B cell (primary cell): ENCODE measurements at regions not wholly inside any gene's neighbourhood (a gene's known extent, or its start where the extent isn't known, plus 50 kb on each side); places are given as distances from the start of the nearest gene placed in this dataset.

Experiments used
- ATAC-seq: fragments of 200-7000 bp; cut with Tn5 transposase; one replicate; pipeline ENCODE4 v1.10.0; 2021; ENCODE audit warnings: low read depth, mild to moderate bottlenecking, moderate number of reproducible peaks, moderate library complexity
- CTCF ChIA-PET: fragments of 350-600 bp; sonication (Branson Sonifier 250); formaldehyde crosslinking; loops from one replicate; lab custom pipeline; 2021; ENCODE audit warnings: antibody characterized with exemption, inconsistent platforms; lab: Charles Lee
- POLR2A ChIA-PET: fragments of 350-600 bp; sonication (Branson Sonifier 250); formaldehyde crosslinking; loops from one replicate; lab custom pipeline; 2021; ENCODE audit warnings: antibody characterized with exemption; lab: Charles Lee
- DNase-seq: peaks from one replicate; pipeline ENCODE4 v3.0.0; 2013
- H2AFZ ChIP-seq: 2 replicates; pipeline ENCODE4 v1.6.1; 2012; ENCODE audit warnings: mild to moderate bottlenecking, low read depth, low read length; ENCODE audit not compliant: insufficient read depth, poor library complexity, severe bottlenecking
- H3K27ac ChIP-seq, 2 donors: 1 replicate in 1 of 2; 2 replicates in 1 of 2; pipeline ENCODE4 v1.5.1; 2012 to 2013; ENCODE audit warnings: low read length in 2 of 2, mild to moderate bottlenecking in 2 of 2, moderate library complexity in 1 of 2
- H3K27me3 ChIP-seq, 4 experiments: fragments of 200-600 bp in 1 of 4; sonication (generic) in 1 of 4; replicated peaks in 1 of 4; 1 replicate in 2 of 4; 2 replicates in 2 of 4; pipeline versions ENCODE4 v1.6.1 to v1.7.0; 2013 to 2016; ENCODE audit warnings: low read length in 3 of 4, mild to moderate bottlenecking in 2 of 4, mixed read lengths in 1 of 4, moderate library complexity in 1 of 4; ENCODE audit not compliant: insufficient read depth in 4 of 4, control insufficient read depth in 3 of 4; ENCODE audit errors: control extremely low read depth in 1 of 4
- H3K36me3 ChIP-seq, 2 experiments: replicated peaks in 1 of 2; 1 replicate in 1 of 2; 2 replicates in 1 of 2; pipeline versions ENCODE4 v1.6.1 to v1.7.1; 2013; ENCODE audit warnings: low read length in 1 of 2; ENCODE audit not compliant: insufficient read depth in 2 of 2, control insufficient read depth in 1 of 2; ENCODE audit errors: control extremely low read depth in 1 of 2, extremely low read depth in 1 of 2
- H3K4me1 ChIP-seq, 2 donors: fragments of 200-600 bp in 1 of 2; sonication (generic) in 1 of 2; 1 replicate in 1 of 2; 2 replicates in 1 of 2; pipeline versions ENCODE4 v1.5.1 to v1.6.1; 2013 to 2017; ENCODE audit warnings: low read length in 2 of 2; ENCODE audit not compliant: control insufficient read depth in 2 of 2, insufficient read depth in 2 of 2
- H3K4me2 ChIP-seq: replicated peaks from 2 replicates; pipeline ENCODE3; 2012; ENCODE audit warnings: mild to moderate bottlenecking, low read depth, low read length; ENCODE audit not compliant: poor library complexity, severe bottlenecking
- H3K4me3 ChIP-seq, 5 experiments: fragments of 200-600 bp in 1 of 5; sonication (generic) in 1 of 5; 1 replicate in 3 of 5; 2 replicates in 2 of 5; pipeline versions ENCODE4 v1.5.1 to v1.7.0; 2011 to 2016; ENCODE audit warnings: low read length in 4 of 5, mild to moderate bottlenecking in 4 of 5, low read depth in 2 of 5, control low read depth in 1 of 5, moderate library complexity in 1 of 5; ENCODE audit not compliant: insufficient read depth in 1 of 5; ENCODE audit errors: control extremely low read depth in 1 of 5, extremely low read depth in 1 of 5
- H3K79me2 ChIP-seq: fragments of 200-600 bp; sonication (generic); one replicate; pipeline ENCODE4 v1.6.0; 2016; ENCODE audit warnings: low read length; ENCODE audit not compliant: control insufficient read depth, insufficient read depth
- H3K9ac ChIP-seq: fragments of 200-600 bp; sonication (generic); 2 replicates; pipeline ENCODE4 v1.6.1; 2017; ENCODE audit warnings: mild to moderate bottlenecking, low read length, moderate library complexity
- H3K9me3 ChIP-seq, 3 donors: one replicate each; pipeline versions ENCODE4 v1.6.1 to v1.7.1; 2013; ENCODE audit warnings: low read length in 2 of 3; ENCODE audit not compliant: control insufficient read depth in 2 of 3, insufficient read depth in 1 of 3; ENCODE audit errors: control extremely low read depth in 1 of 3
- H4K20me1 ChIP-seq: 2 replicates; pipeline ENCODE4 v1.6.0; 2012; ENCODE audit warnings: mild to moderate bottlenecking, low read length; ENCODE audit not compliant: insufficient read depth, control insufficient read depth, poor library complexity, severe bottlenecking
- H3K27ac Mint-ChIP-seq: one replicate; pipeline ENCODE4 v1.8.0; 2021; ENCODE audit warnings: mixed read lengths
- H3K27me3 Mint-ChIP-seq: one replicate; pipeline ENCODE4 v1.8.0; 2021; ENCODE audit warnings: mixed read lengths
- H3K4me1 Mint-ChIP-seq: one replicate; pipeline ENCODE4 v1.8.0; 2021; ENCODE audit warnings: mixed read lengths
- H3K4me3 Mint-ChIP-seq: one replicate; pipeline ENCODE4 v1.8.0; 2021; ENCODE audit warnings: mixed read lengths
- H3K9me3 Mint-ChIP-seq: one replicate; pipeline ENCODE4 v1.8.0; 2022; ENCODE audit warnings: mixed read lengths; ENCODE audit not compliant: insufficient read depth
- EZH2 ChIP-seq: IDR thresholded peaks from 2 replicates; pipeline ENCODE4 v1.6.1; 2012; ENCODE audit warnings: borderline replicate concordance, low read depth, mild to moderate bottlenecking, moderate library complexity, low read length; ENCODE audit not compliant: insufficient read depth, poor library complexity, severe bottlenecking
- WGBS: methylation state at CpG from one replicate; pipeline ENCODE4 v1.1.5; 2013; ENCODE audit warnings: missing lambda C conversion rate; ENCODE audit not compliant: insufficient coverage; 5-methylcytosine and 5-hydroxymethylcytosine counted together
- intact Hi-C: fragments of 100-400 bp; cut with micrococcal nuclease; formaldehyde crosslinking; loops from one replicate; pipeline ENCODE4 v1.10.0; 2022
- TF ChIP-seq, protein P1 (sequence below): fragments of 200-600 bp; IDR thresholded peaks from one replicate; pipeline ENCODE4 v1.8.0; 2022; ENCODE audit warnings: antibody characterized with exemption, mild to moderate bottlenecking

DNA sequence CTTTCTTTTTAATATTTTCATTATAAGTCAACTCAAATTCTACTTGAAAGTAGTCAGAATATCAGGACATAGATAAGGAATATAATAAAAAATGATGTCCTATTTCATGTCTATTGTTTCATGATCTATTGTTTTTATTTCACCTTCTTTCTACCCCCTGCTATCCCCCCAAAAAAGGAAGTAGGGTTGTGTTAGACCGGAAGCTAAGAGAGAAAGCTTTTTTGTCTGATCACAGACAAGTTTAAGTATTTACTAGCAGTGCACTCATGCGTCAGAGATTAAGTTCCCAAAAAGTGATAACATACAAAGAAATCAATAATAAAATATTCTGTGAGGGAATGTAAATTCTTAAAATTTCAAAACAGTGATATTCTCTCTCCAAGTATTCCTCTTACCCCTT lies 447.1 kb upstream of the CNTNAP5 start:
- H3K4me1 Mint-ChIP-seq, result no peaks in the 10 kb centered on the region
- Histone ChIP-seq H3K27me3 (no peaks in the 10 kb centered on the region), H3K4me3 (no peak overlapping the region), H4K20me1 (no peaks in the 10 kb centered on the region), H2AFZ (no peak overlapping the region), H3K9me3 (peaks cover 0 to 2% (median 0%) of the 10 kb centered on the region in 3 donors), H3K9ac (no peak overlapping the region), H3K79me2 (no peaks in the 10 kb centered on the region), H3K36me3 (no peaks in the 10 kb centered on the region), H3K4me2 (no peak overlapping the region), H3K27ac (no peak overlapping the region), H3K4me1 (no peaks in the 10 kb centered on the region)
- ChIA-PET POLR2A (no interaction called here), CTCF (no interaction called here)
- WGBS, result no CpG with 5 or more reads among the region's 2 CpGs
- intact Hi-C loops, result no loop called here
- no peak for TF ChIP-seq EZH2
- TF ChIP-seq, protein P1, sequence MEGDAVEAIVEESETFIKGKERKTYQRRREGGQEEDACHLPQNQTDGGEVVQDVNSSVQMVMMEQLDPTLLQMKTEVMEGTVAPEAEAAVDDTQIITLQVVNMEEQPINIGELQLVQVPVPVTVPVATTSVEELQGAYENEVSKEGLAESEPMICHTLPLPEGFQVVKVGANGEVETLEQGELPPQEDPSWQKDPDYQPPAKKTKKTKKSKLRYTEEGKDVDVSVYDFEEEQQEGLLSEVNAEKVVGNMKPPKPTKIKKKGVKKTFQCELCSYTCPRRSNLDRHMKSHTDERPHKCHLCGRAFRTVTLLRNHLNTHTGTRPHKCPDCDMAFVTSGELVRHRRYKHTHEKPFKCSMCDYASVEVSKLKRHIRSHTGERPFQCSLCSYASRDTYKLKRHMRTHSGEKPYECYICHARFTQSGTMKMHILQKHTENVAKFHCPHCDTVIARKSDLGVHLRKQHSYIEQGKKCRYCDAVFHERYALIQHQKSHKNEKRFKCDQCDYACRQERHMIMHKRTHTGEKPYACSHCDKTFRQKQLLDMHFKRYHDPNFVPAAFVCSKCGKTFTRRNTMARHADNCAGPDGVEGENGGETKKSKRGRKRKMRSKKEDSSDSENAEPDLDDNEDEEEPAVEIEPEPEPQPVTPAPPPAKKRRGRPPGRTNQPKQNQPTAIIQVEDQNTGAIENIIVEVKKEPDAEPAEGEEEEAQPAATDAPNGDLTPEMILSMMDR, result no peak
- no peaks in the 10 kb centered on the region for H3K27me3 Mint-ChIP-seq
- DNase-seq, result no peak
- peaks cover 7% of the 10 kb centered on the region for H3K9me3 Mint-ChIP-seq
- no peak overlapping the region for H3K4me3 Mint-ChIP-seq
- no peak for ATAC-seq
- H3K27ac Mint-ChIP-seq, result no peak overlapping the region

DNA sequence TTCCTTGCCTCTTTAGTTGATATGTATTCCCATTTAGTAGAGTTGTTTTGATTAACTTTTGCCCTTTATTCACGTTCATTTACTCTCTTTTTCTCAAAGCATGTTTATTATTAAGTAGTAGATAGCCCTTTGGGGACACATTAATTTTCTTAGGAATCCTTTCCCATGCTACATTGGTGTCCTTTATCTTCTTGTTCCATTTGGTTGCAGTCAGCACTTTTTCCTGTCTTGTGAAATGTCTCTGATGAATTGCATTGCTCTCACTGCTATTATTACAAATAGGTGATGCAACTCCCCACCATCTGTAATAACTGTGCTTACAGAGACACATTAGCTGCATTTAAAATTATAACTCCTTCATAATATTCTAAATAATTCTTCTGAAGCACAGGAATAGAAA lies 428.5 kb upstream of the CNTNAP5 start:
- no peak for DNase-seq
- POLR2A ChIA-PET, result no interaction called here
- H3K9me3 ChIP-seq, result no peaks in the 10 kb centered on the region

More for the DNA sequence above, 428.5 kb upstream of the CNTNAP5 start:
- Mint-ChIP-seq H3K9me3 (peaks cover 16% of the 10 kb centered on the region), H3K4me1 (no peaks in the 10 kb centered on the region), H3K27me3 (no peaks in the 10 kb centered on the region), H3K4me3 (no peak overlapping the region), H3K27ac (no peak overlapping the region)
- no CpG with 5 or more reads among the region's 1 CpG for WGBS
- Histone ChIP-seq H3K4me1 (no peaks in the 10 kb centered on the region), H3K27me3 (no peaks in the 10 kb centered on the region), H3K36me3 (no peaks in the 10 kb centered on the region), H3K79me2 (no peaks in the 10 kb centered on the region), H3K4me3 (no peak overlapping the region), H2AFZ (no peak overlapping the region), H3K4me2 (no peak overlapping the region), H3K9ac (no peak overlapping the region), H3K27ac (no peak overlapping the region), H4K20me1 (no peaks in the 10 kb centered on the region)
- CTCF ChIA-PET, result no interaction called here
- intact Hi-C loops, result no loop called here
- TF ChIP-seq, protein P1, result no peak
- TF ChIP-seq EZH2, result no peak
- no peak for ATAC-seq
